Endothelial cell of umbilical vein (primary cell): ENCODE measurements at regions not wholly inside any gene's neighbourhood (a gene's known extent, or its start where the extent isn't known, plus 50 kb on each side); places are given as distances from the start of the nearest gene placed in this dataset.

Experiments
- BruUV-seq: library from RNA; stranded (reverse); fragments of 400-500 nt; replicated peaks from 2 replicates; lab custom pipeline; 2021; lab: Mats Ljungman, UMichigan
- CTCF ChIA-PET: fragments of 300-600, 350-600 bp; sonication (Branson Sonifier 250); formaldehyde crosslinking; loops from one replicate; lab custom pipeline; 2021; ENCODE audit warnings: antibody characterized with exemption, inconsistent platforms; lab: Charles Lee
- POLR2A ChIA-PET: fragments of 300-600, 350-600 bp; sonication (Branson Sonifier 250); formaldehyde crosslinking; loops from one replicate; lab custom pipeline; 2021; ENCODE audit warnings: antibody characterized with exemption, inconsistent platforms; lab: Charles Lee
- DNase-seq: peaks from one replicate; pipeline ENCODE4 v3.0.0-alpha.2; 2011; ENCODE audit warnings: low read depth, low spot score
- FAIRE-seq: peaks from 2 replicates; lab custom pipeline; 2011; peaks lifted over from hg19 to GRCh38; lab: Jason Lieb, UNC
- H2AFZ ChIP-seq: 2 replicates; pipeline ENCODE4 v1.6.0; 2012; ENCODE audit warnings: low read depth, low read length, control low read depth, inconsistent platforms
- H3K27ac ChIP-seq: 2 replicates; pipeline ENCODE4 v1.5.1; 2011; ENCODE audit warnings: low read depth, mild to moderate bottlenecking, control low read depth, low read length, moderate library complexity; ENCODE audit not compliant: insufficient read depth
- H3K27me3 ChIP-seq, 2 experiments: 2 replicates each; pipeline versions ENCODE4 v1.6.0 to v1.6.1; 2011; ENCODE audit warnings: low read length in 2 of 2, mixed read lengths in 1 of 2; ENCODE audit not compliant: control insufficient read depth in 2 of 2, insufficient read depth in 2 of 2
- H3K36me3 ChIP-seq, 2 experiments: 2 replicates in 1 of 2; 3 replicates in 1 of 2; pipeline ENCODE4 v1.5.1; 2011; ENCODE audit warnings: low read length in 2 of 2, mild to moderate bottlenecking in 1 of 2, moderate library complexity in 1 of 2; ENCODE audit not compliant: control insufficient read depth in 2 of 2, insufficient read depth in 2 of 2; ENCODE audit errors: extremely low read depth in 1 of 2
- H3K4me1 ChIP-seq: 3 replicates; pipeline ENCODE4 v1.5.1; 2011; ENCODE audit warnings: mild to moderate bottlenecking, low read length; ENCODE audit not compliant: control insufficient read depth, insufficient read depth; ENCODE audit errors: extremely low read depth
- H3K4me2 ChIP-seq: 2 replicates; pipeline ENCODE4 v1.6.1; 2011; ENCODE audit warnings: low read length, control low read depth, mixed read lengths; ENCODE audit not compliant: insufficient read depth
- H3K4me3 ChIP-seq, 3 experiments: fragments of 200-600 bp in 1 of 3; sonication (generic), shearing (Covaris generic) in 1 of 3; replicated peaks in 1 of 3; 2 replicates each; pipeline ENCODE4 v1.5.1; 2011 to 2016; ENCODE audit warnings: control low read depth in 3 of 3, low read length in 3 of 3, mild to moderate bottlenecking in 2 of 3, inconsistent platforms in 1 of 3, low read depth in 1 of 3, moderate library complexity in 1 of 3; ENCODE audit not compliant: insufficient read depth in 1 of 3
- H3K79me2 ChIP-seq: 2 replicates; pipeline ENCODE4 v1.6.0; 2012; ENCODE audit warnings: low read length, inconsistent platforms; ENCODE audit not compliant: control insufficient read depth, insufficient read depth
- H3K9ac ChIP-seq: replicated peaks from 2 replicates; pipeline ENCODE3; 2011; ENCODE audit warnings: low read length, control low read depth; ENCODE audit not compliant: insufficient read depth; ENCODE audit errors: extremely low read depth
- H3K9me1 ChIP-seq: replicated peaks from 3 replicates; pipeline ENCODE4 v1.6.0; 2011; ENCODE audit warnings: mild to moderate bottlenecking, low read length; ENCODE audit not compliant: control insufficient read depth, insufficient read depth; ENCODE audit errors: extremely low read depth
- H3K9me3 ChIP-seq: replicated peaks from 2 replicates; pipeline ENCODE4 v1.5.1; 2012; ENCODE audit warnings: low read length, inconsistent platforms; ENCODE audit not compliant: control insufficient read depth, insufficient read depth
- H4K20me1 ChIP-seq: replicated peaks from 2 replicates; pipeline ENCODE3; 2011; ENCODE audit warnings: mild to moderate bottlenecking, low read length; ENCODE audit not compliant: control insufficient read depth, insufficient read depth; ENCODE audit errors: extremely low read depth
- CTCF ChIP-seq, 2 donors: IDR thresholded peaks; 1 replicate in 1 of 2; 2 replicates in 1 of 2; pipeline ENCODE4 v1.5.1; 2011; ENCODE audit warnings: low read length in 2 of 2, mild to moderate bottlenecking in 2 of 2, moderate library complexity in 2 of 2, control low read depth in 1 of 2, inconsistent platforms in 1 of 2, low read depth in 1 of 2; ENCODE audit not compliant: insufficient read depth in 1 of 2; ENCODE audit errors: extremely low read depth in 1 of 2
- EZH2 ChIP-seq: IDR thresholded peaks from 2 replicates; pipeline ENCODE4 v1.6.1; 2012; ENCODE audit warnings: borderline replicate concordance, low read depth, mild to moderate bottlenecking, moderate library complexity, low read length, inconsistent platforms; ENCODE audit not compliant: severe bottlenecking
- FOS ChIP-seq: IDR thresholded peaks from 2 replicates; pipeline ENCODE4 v1.6.1; 2011; ENCODE audit warnings: mild to moderate bottlenecking, low read length, moderate library complexity, borderline replicate concordance; ENCODE audit not compliant: insufficient read depth
- GATA2 ChIP-seq: IDR thresholded peaks from 2 replicates; pipeline ENCODE4 v1.7.0; 2011; ENCODE audit warnings: low read depth, mild to moderate bottlenecking, moderate library complexity, mixed read lengths, low read length; ENCODE audit not compliant: insufficient read length, insufficient read depth
- JUN ChIP-seq: IDR thresholded peaks from 2 replicates; pipeline ENCODE4 v1.6.1; 2011; ENCODE audit warnings: borderline replicate concordance, low read depth; ENCODE audit not compliant: insufficient read length, insufficient read depth
- MAX ChIP-seq: IDR thresholded peaks from 2 replicates; pipeline ENCODE4 v1.6.1; 2011; ENCODE audit not compliant: insufficient read depth, insufficient read length
- MYC ChIP-seq: IDR thresholded peaks from one replicate; pipeline ENCODE4 v1.6.1; 2011; ENCODE audit warnings: mild to moderate bottlenecking, low read depth, low read length
- POLR2A ChIP-seq: IDR thresholded peaks from 2 replicates; pipeline ENCODE4 v1.6.1; 2012; ENCODE audit warnings: low read depth, mild to moderate bottlenecking, control low read depth, low read length
- POLR2AphosphoS5 ChIP-seq: IDR thresholded peaks from 2 replicates; pipeline ENCODE4 v1.6.1; 2012; ENCODE audit warnings: low read depth, mild to moderate bottlenecking, control low read depth, low read length, moderate library complexity; ENCODE audit not compliant: insufficient read depth
- dilution Hi-C: fragments of 300-500 bp; cut with MboI; formaldehyde crosslinking; loops from one replicate; pipeline ENCODE4 v1.15.0; 2019; ENCODE audit warnings: low sequenced_read_pairs; ENCODE audit not compliant: extremely low pct_ligation_motif_present
- intact Hi-C: fragments of 100-400 bp; cut with micrococcal nuclease; formaldehyde crosslinking; loops from one replicate; pipeline ENCODE4 v1.10.0; 2022

- TF ChIP-seq POLR2A: no peak
- no peak for TF ChIP-seq POLR2AphosphoS5
- TF ChIP-seq CTCF (IDR thresholded peaks at IDR 0.05; ENCODE audit: extremely low read depth in 1 of 2, insufficient read depth in 1 of 2, low read depth in 1 of 2, low read length in 2 of 2): no peak
- no peak for TF ChIP-seq FOS
- no peak for TF ChIP-seq MYC
- TF ChIP-seq MAX: no peak
- no peak for TF ChIP-seq JUN
- no peak for TF ChIP-seq EZH2
- no peak for TF ChIP-seq GATA2
- no peak overlapping the region for H3K9ac ChIP-seq
- no peak overlapping the region for H3K4me3 ChIP-seq
- BruUV-seq: no TSS peak
- ChIA-PET CTCF (interaction anchor here (0.5 to 1.9 kb wide), 6 partner anchors 15 to 190 kb away, joined by 3 to 6 read pairs (median 3); partner anchors contain the start of genes ITGA1 and PELO), POLR2A (interaction anchor here (1.2 kb wide), 1 partner anchor 74 kb away, joined by 3 read pairs; no protein-coding TSS in a partner anchor)
- no peaks in the 10 kb centered on the region for H3K79me2 ChIP-seq
- H2AFZ ChIP-seq: no peak overlapping the region
- H3K4me1 ChIP-seq: peaks cover 34% of the 10 kb centered on the region
- H4K20me1 ChIP-seq: no peaks in the 10 kb centered on the region
- FAIRE-seq (peak; percentile 84), DNase-seq (peak; percentile 91)
- H3K9me3 ChIP-seq: no peaks in the 10 kb centered on the region
- peak overlapping the region; percentile 42 for H3K4me2 ChIP-seq
- intact Hi-C loops (loop anchor here (5.0 kb wide), 1 partner anchor 61 kb away; the partner anchor contains the start of genes ITGA1 and PELO), dilution Hi-C loops (no loop called here)
- H3K36me3 ChIP-seq: no peaks in the 10 kb centered on the region
- H3K9me1 ChIP-seq: no peaks in the 10 kb centered on the region
- H3K27ac ChIP-seq: peak overlapping the region; percentile 19
- no peaks in the 10 kb centered on the region for H3K27me3 ChIP-seq
Measured at GRCh38 chr5:52725808-52726207, 61.9 kb upstream of the ITGA1 start.
